H9 (cell line): ENCODE measurements at regions not wholly inside any gene's neighbourhood (a gene's known extent, or its start where the extent isn't known, plus 50 kb on each side); places are given as distances from the start of the nearest gene placed in this dataset.

Experiments
- DNase-seq: peaks from one replicate; pipeline ENCODE4 v3.0.0-alpha.2; 2017
- H2AFZ ChIP-seq: one replicate; pipeline ENCODE4 v1.6.1; 2013; ENCODE audit warnings: mild to moderate bottlenecking, low read length, control low read depth, moderate library complexity
- H2AK5ac ChIP-seq: 2 replicates; pipeline ENCODE4 v1.6.1; 2013; ENCODE audit warnings: low read length, control low read depth, mixed read lengths; ENCODE audit not compliant: insufficient read length
- H2BK120ac ChIP-seq: one replicate; pipeline ENCODE4 v1.6.1; 2013; ENCODE audit warnings: low read depth, mild to moderate bottlenecking, low read length, control low read depth, inconsistent platforms; ENCODE audit not compliant: poor library complexity, severe bottlenecking
- H2BK12ac ChIP-seq: 2 replicates; pipeline ENCODE4 v1.6.1; 2013; ENCODE audit warnings: low read length, control low read depth, mixed read lengths, low read depth; ENCODE audit not compliant: insufficient read length
- H2BK15ac ChIP-seq: 2 replicates; pipeline ENCODE4 v1.6.1; 2013; ENCODE audit warnings: low read depth, low read length, control low read depth
- H2BK20ac ChIP-seq: one replicate; pipeline ENCODE4 v1.6.1; 2013; ENCODE audit warnings: low read depth, mild to moderate bottlenecking, low read length, control low read depth, inconsistent platforms; ENCODE audit not compliant: poor library complexity, severe bottlenecking
- H2BK5ac ChIP-seq: 2 replicates; pipeline ENCODE4 v1.6.1; 2013; ENCODE audit warnings: low read length, control low read depth, mixed read lengths; ENCODE audit not compliant: insufficient read length
- H3K14ac ChIP-seq: 2 replicates; pipeline ENCODE4 v1.6.1; 2013; ENCODE audit warnings: low read length, control low read depth; ENCODE audit not compliant: insufficient read depth
- H3K18ac ChIP-seq: 2 replicates; pipeline ENCODE4 v1.6.1; 2013; ENCODE audit warnings: low read depth, mild to moderate bottlenecking, mixed read lengths, low read length, control low read depth; ENCODE audit not compliant: insufficient read length
- H3K23ac ChIP-seq: 2 replicates; pipeline ENCODE4 v1.6.1; 2013; ENCODE audit warnings: low read length, control low read depth, mixed read lengths, low read depth; ENCODE audit not compliant: insufficient read length
- H3K23me2 ChIP-seq: 2 replicates; pipeline ENCODE4 v1.6.1; 2013; ENCODE audit warnings: low read depth, mild to moderate bottlenecking, mixed read lengths, low read length, control low read depth; ENCODE audit not compliant: insufficient read length, poor library complexity, severe bottlenecking
- H3K27ac ChIP-seq: 2 replicates; pipeline ENCODE4 v1.5.1; 2013; ENCODE audit warnings: low read length, control low read depth, mixed read lengths, low read depth; ENCODE audit not compliant: insufficient read length
- H3K27me3 ChIP-seq: 2 replicates; pipeline ENCODE4 v1.6.1; 2013; ENCODE audit warnings: low read length, control low read depth, inconsistent platforms; ENCODE audit not compliant: insufficient read depth
- H3K4ac ChIP-seq: 2 replicates; pipeline ENCODE4 v1.6.1; 2013; ENCODE audit warnings: low read depth, mild to moderate bottlenecking, control low read depth, inconsistent platforms, low read length, moderate library complexity
- H3K4me1 ChIP-seq: 2 replicates; pipeline ENCODE4 v1.6.1; 2013; ENCODE audit warnings: low read length, control low read depth, inconsistent platforms; ENCODE audit not compliant: insufficient read depth
- H3K4me2 ChIP-seq: 2 replicates; pipeline ENCODE4 v1.6.1; 2013; ENCODE audit warnings: low read length, control low read depth, mixed read lengths; ENCODE audit not compliant: insufficient read length, insufficient read depth
- H3K56ac ChIP-seq: 2 replicates; pipeline ENCODE4 v1.6.1; 2013; ENCODE audit warnings: low read depth, mild to moderate bottlenecking, mixed read lengths, low read length, control low read depth; ENCODE audit not compliant: insufficient read length
- H3K79me1 ChIP-seq: 2 replicates; pipeline ENCODE4 v1.6.1; 2013; ENCODE audit warnings: low read depth, mild to moderate bottlenecking, moderate library complexity, low read length, control low read depth, inconsistent platforms; ENCODE audit not compliant: insufficient read depth, poor library complexity, severe bottlenecking
- H3K79me2 ChIP-seq: 2 replicates; pipeline ENCODE4 v1.6.1; 2013; ENCODE audit warnings: low read length, control low read depth, inconsistent platforms; ENCODE audit not compliant: insufficient read depth
- H3K9ac ChIP-seq: 2 replicates; pipeline ENCODE4 v1.6.1; 2013; ENCODE audit warnings: low read length, control low read depth, mixed read lengths; ENCODE audit not compliant: insufficient read length; ENCODE audit errors: extremely low read depth
- H3K9me3 ChIP-seq: one replicate; pipeline ENCODE4 v1.6.1; 2013; ENCODE audit warnings: low read depth, low read length, inconsistent platforms; ENCODE audit not compliant: control insufficient read depth
- H3T11ph ChIP-seq: one replicate; pipeline ENCODE4 v1.6.1; 2013; ENCODE audit warnings: mild to moderate bottlenecking, low read length, control low read depth, inconsistent platforms
- H4K20me1 ChIP-seq: one replicate; pipeline ENCODE4 v1.6.1; 2013; ENCODE audit not compliant: control insufficient read depth, insufficient read length, insufficient read depth
- H4K5ac ChIP-seq: 2 replicates; pipeline ENCODE4 v1.6.1; 2013; ENCODE audit warnings: low read depth, mild to moderate bottlenecking, mixed read lengths, low read length, control low read depth; ENCODE audit not compliant: insufficient read length
- H4K8ac ChIP-seq: replicated peaks from 2 replicates; pipeline ENCODE4 v1.6.1; 2013; ENCODE audit warnings: low read length, control low read depth, mixed read lengths, low read depth; ENCODE audit not compliant: insufficient read length
- H4K91ac ChIP-seq: 2 replicates; pipeline ENCODE4 v1.6.1; 2013; ENCODE audit warnings: low read depth, mild to moderate bottlenecking, moderate library complexity, mixed read lengths, low read length, control low read depth; ENCODE audit not compliant: insufficient read length
- H3K27ac Mint-ChIP-seq, 3 experiments: 2 replicates in 2 of 3; 3 replicates in 1 of 3; pipeline ENCODE4 v1.8.0; 2020 to 2021; ENCODE audit warnings: mixed read lengths in 3 of 3, mild to moderate bottlenecking in 1 of 3, moderate library complexity in 1 of 3
- H3K27me3 Mint-ChIP-seq: 2 replicates; pipeline ENCODE4 v1.8.0; 2021; ENCODE audit warnings: low read depth, mild to moderate bottlenecking, moderate library complexity, mixed read lengths
- H3K36me3 Mint-ChIP-seq, 3 experiments: 2 replicates in 2 of 3; 3 replicates in 1 of 3; pipeline ENCODE4 v1.8.0; 2020 to 2021; ENCODE audit warnings: low read depth in 3 of 3, mixed read lengths in 3 of 3; ENCODE audit not compliant: insufficient read depth in 1 of 3
- H3K4me1 Mint-ChIP-seq, 2 experiments: 2 replicates each; pipeline ENCODE4 v1.8.0; 2020; ENCODE audit warnings: mixed read lengths in 2 of 2
- H3K4me3 Mint-ChIP-seq, 2 experiments: 2 replicates in 1 of 2; 3 replicates in 1 of 2; pipeline ENCODE4 v1.8.0; 2020 to 2021; ENCODE audit warnings: mild to moderate bottlenecking in 2 of 2, mixed read lengths in 2 of 2, moderate library complexity in 1 of 2
- H3K9me3 Mint-ChIP-seq, 2 experiments: 2 replicates in 1 of 2; 3 replicates in 1 of 2; pipeline ENCODE4 v1.8.0; 2020; ENCODE audit warnings: mild to moderate bottlenecking in 2 of 2, mixed read lengths in 2 of 2, moderate library complexity in 1 of 2
- CTCF ChIP-seq: fragments of 200-600 bp; sonication (generic); conservative IDR thresholded peaks from 3 replicates; pipeline ENCODE4 v1.8.0; 2021; ENCODE audit warnings: antibody characterized with exemption, mild to moderate bottlenecking
- WGBS: extraction: QIAGEN DNeasy Blood & Tissue Kit; methylation state at CpG from one replicate; pipeline ENCODE4 v1.1.7; 2013; ENCODE audit warnings: missing lambda C conversion rate, low lambda C conversion rate, mixed read lengths; ENCODE audit not compliant: insufficient read length; ENCODE audit errors: extremely low coverage; 5-methylcytosine and 5-hydroxymethylcytosine counted together

DNA sequence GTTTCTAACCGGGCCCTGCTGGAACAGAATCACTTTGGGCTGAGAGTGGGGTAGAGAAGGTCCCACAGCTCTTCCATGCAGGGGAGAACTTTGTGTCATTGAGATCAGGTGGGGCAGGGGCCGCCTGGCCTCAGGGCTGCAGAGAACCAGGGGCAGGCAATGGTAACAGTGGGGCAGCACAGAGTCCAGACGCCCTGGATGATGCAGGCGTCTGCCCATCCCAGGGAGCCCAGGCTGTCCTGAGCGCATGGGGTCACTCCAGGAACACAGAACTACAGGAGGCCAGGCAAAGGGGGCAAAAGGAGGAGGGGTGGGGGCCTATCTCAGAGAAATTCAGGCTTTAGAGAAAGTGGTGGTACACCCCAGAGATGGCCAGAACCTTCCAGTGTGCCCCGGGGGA lies 121.3 kb downstream of the NDUFA10 start:
- H3K9ac ChIP-seq, result no peak overlapping the region
- Mint-ChIP-seq H3K27ac (peak overlapping the region in 1 of 3 experiments; percentile 65; a peak in 1 of 7 replicates), H3K9me3 (peaks cover 8 to 11% of the 10 kb centered on the region in 2 experiments; a peak in 4 of 5 replicates), H3K27me3 (peaks cover 12% of the 10 kb centered on the region), H3K4me1 (peaks cover 27 to 28% of the 10 kb centered on the region in 2 experiments), H3K4me3 (peak overlapping the region in 1 of 2 experiments; percentile 56; a peak in 1 of 5 replicates), H3K36me3 (peaks cover 0 to 5% (median 5%) of the 10 kb centered on the region in 3 experiments; a peak in 4 of 7 replicates)
- H4K91ac ChIP-seq, result no peak overlapping the region
- H3K4me1 ChIP-seq, result peaks cover 8% of the 10 kb centered on the region; the same call in 1 of the 2 replicates
- H3K9me3 ChIP-seq, result no peaks in the 10 kb centered on the region
- H4K8ac ChIP-seq, result no peak overlapping the region
- no peak overlapping the region for H3K4ac ChIP-seq
- no peak overlapping the region for H2BK15ac ChIP-seq
- H3K27ac ChIP-seq, result no peak overlapping the region
- no peak overlapping the region for H2BK5ac ChIP-seq
- H3K56ac ChIP-seq, result no peak overlapping the region
- no peaks in the 10 kb centered on the region for H3K27me3 ChIP-seq
- H2AK5ac ChIP-seq, result no peak overlapping the region
- DNase-seq, result peak; percentile 15
- H3K79me2 ChIP-seq, result no peaks in the 10 kb centered on the region
- H2BK12ac ChIP-seq, result no peak overlapping the region
- TF ChIP-seq CTCF, result no peak
- H4K20me1 ChIP-seq, result no peaks in the 10 kb centered on the region
- H3T11ph ChIP-seq, result no peak overlapping the region
- no peak overlapping the region for H3K18ac ChIP-seq
- no peak overlapping the region for H3K4me2 ChIP-seq
- no peak overlapping the region for H2AFZ ChIP-seq
- no peak overlapping the region for H3K14ac ChIP-seq
- no CpG with 5 or more reads among the region's 6 CpGs for WGBS
- no peak overlapping the region for H2BK120ac ChIP-seq
- no peaks in the 10 kb centered on the region for H3K79me1 ChIP-seq
- no peak overlapping the region for H3K23ac ChIP-seq
- H3K23me2 ChIP-seq, result peaks cover 2% of the 10 kb centered on the region
- H4K5ac ChIP-seq, result no peak overlapping the region
- H2BK20ac ChIP-seq, result no peak overlapping the region
